ENCODE measurements at regions not wholly inside any gene's neighbourhood (a gene's known extent, or its start where the extent isn't known, plus 50 kb on each side); places are given as distances from the start of the nearest gene placed in this dataset.

DNA sequence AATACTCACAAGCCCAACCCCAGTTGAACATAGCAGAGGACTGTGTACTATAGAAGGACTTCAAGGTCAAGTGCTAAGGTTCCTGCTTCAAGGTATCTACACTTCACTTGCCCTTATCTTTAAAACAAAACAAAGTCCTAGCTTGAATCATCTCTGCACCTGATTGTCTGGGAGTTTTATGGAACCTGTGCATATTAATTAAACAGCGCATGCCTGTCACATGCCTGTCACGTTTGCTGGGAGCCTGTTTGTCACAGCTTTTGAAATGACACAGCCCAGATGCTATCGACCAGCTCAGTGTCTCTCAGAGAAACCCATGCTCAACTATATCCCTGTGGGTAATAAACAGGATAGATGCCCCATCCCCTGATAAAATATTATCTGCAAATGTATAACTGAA is 476.0 kb downstream of the ZSWIM6 start:
- TF ChIP-seq, protein P1, sequence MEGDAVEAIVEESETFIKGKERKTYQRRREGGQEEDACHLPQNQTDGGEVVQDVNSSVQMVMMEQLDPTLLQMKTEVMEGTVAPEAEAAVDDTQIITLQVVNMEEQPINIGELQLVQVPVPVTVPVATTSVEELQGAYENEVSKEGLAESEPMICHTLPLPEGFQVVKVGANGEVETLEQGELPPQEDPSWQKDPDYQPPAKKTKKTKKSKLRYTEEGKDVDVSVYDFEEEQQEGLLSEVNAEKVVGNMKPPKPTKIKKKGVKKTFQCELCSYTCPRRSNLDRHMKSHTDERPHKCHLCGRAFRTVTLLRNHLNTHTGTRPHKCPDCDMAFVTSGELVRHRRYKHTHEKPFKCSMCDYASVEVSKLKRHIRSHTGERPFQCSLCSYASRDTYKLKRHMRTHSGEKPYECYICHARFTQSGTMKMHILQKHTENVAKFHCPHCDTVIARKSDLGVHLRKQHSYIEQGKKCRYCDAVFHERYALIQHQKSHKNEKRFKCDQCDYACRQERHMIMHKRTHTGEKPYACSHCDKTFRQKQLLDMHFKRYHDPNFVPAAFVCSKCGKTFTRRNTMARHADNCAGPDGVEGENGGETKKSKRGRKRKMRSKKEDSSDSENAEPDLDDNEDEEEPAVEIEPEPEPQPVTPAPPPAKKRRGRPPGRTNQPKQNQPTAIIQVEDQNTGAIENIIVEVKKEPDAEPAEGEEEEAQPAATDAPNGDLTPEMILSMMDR (IDR thresholded peaks at IDR 0.05; ENCODE audit: low read depth, low read length): no peak
- TF ChIP-seq EZH2phosphoT487 (IDR thresholded peaks at IDR 0.05; ENCODE audit: low read depth): no peak

Data from OCI-LY3 (cell line).